Type B pancreatic cell (in vitro differentiated cells): ENCODE measurements at regions not wholly inside any gene's neighbourhood (a gene's known extent, or its start where the extent isn't known, plus 50 kb on each side); places are given as distances from the start of the nearest gene placed in this dataset.

Experiments
- DNase-seq: peaks from one replicate; pipeline ENCODE4 v3.0.0; 2021; ENCODE audit warnings: mixed read lengths; ENCODE audit not compliant: unreplicated experiment; ENCODE audit errors: extremely low spot score
- H3K27ac Mint-ChIP-seq: 2 replicates; pipeline ENCODE4 v1.8.0; 2021; ENCODE audit warnings: mild to moderate bottlenecking, mixed read lengths
- H3K27me3 Mint-ChIP-seq: 2 replicates; pipeline ENCODE4 v1.8.0; 2021; ENCODE audit warnings: mixed read lengths
- H3K36me3 Mint-ChIP-seq: 2 replicates; pipeline ENCODE4 v1.8.0; 2021; ENCODE audit warnings: mixed read lengths
- H3K4me1 Mint-ChIP-seq: one replicate; pipeline ENCODE4 v1.8.0; 2021; ENCODE audit warnings: mixed read lengths; ENCODE audit not compliant: unreplicated experiment
- H3K4me3 Mint-ChIP-seq: 2 replicates; pipeline ENCODE4 v1.8.0; 2021; ENCODE audit warnings: mild to moderate bottlenecking, mixed read lengths
- H3K9me3 Mint-ChIP-seq: 2 replicates; pipeline ENCODE4 v1.8.0; 2021; ENCODE audit warnings: mixed read lengths
- CTCF ChIP-seq: fragments of 200-600 bp; sonication (generic); conservative IDR thresholded peaks from 2 replicates; pipeline ENCODE4 v1.5.0; 2021; ENCODE audit warnings: antibody characterized with exemption, mild to moderate bottlenecking

GRCh38 chr16:59899940-59900339, 1165.8 kb upstream of the GOT2 start:
- H3K36me3 Mint-ChIP-seq = no peaks in the 10 kb centered on the region
- no peaks in the 10 kb centered on the region for H3K9me3 Mint-ChIP-seq
- H3K27me3 Mint-ChIP-seq = peaks cover 8% of the 10 kb centered on the region
- DNase-seq = no peak
- no peak for TF ChIP-seq CTCF
- no peaks in the 10 kb centered on the region for H3K4me1 Mint-ChIP-seq
- H3K4me3 Mint-ChIP-seq = no peak overlapping the region
- H3K27ac Mint-ChIP-seq = no peak overlapping the region

- peaks cover 10% of the 10 kb centered on the region for H3K27me3 Mint-ChIP-seq
- H3K9me3 Mint-ChIP-seq = peaks cover 4% of the 10 kb centered on the region
- H3K27ac Mint-ChIP-seq = no peak overlapping the region
- H3K36me3 Mint-ChIP-seq = no peaks in the 10 kb centered on the region
- no peak overlapping the region for H3K4me3 Mint-ChIP-seq
- no peak for TF ChIP-seq CTCF
- H3K4me1 Mint-ChIP-seq = no peaks in the 10 kb centered on the region
- DNase-seq = no peak
Measured at GRCh38 chr16:59892376-59892775, 1158.3 kb upstream of the GOT2 start.

- Mint-ChIP-seq H3K36me3 (no peaks in the 10 kb centered on the region), H3K9me3 (peaks cover 4% of the 10 kb centered on the region), H3K27ac (no peak overlapping the region)
Measured at GRCh38 chr16:59887856-59888255, 1153.7 kb upstream of the GOT2 start.

GRCh38 chr16:59886021-59886420, 1151.9 kb upstream of the GOT2 start:
- Mint-ChIP-seq H3K27ac (no peak overlapping the region), H3K36me3 (no peaks in the 10 kb centered on the region), H3K9me3 (peaks cover 4% of the 10 kb centered on the region), H3K4me3 (no peak overlapping the region), H3K27me3 (peaks cover 32% of the 10 kb centered on the region), H3K4me1 (peaks cover 10% of the 10 kb centered on the region)
- no peak for TF ChIP-seq CTCF
- no peak for DNase-seq

More at GRCh38 chr16:59887856-59888255, 1153.7 kb upstream of the GOT2 start:
- H3K4me3 Mint-ChIP-seq = no peak overlapping the region
- H3K27me3 Mint-ChIP-seq = peaks cover 19% of the 10 kb centered on the region
- H3K4me1 Mint-ChIP-seq = peaks cover 10% of the 10 kb centered on the region
- TF ChIP-seq CTCF = no peak
- no peak for DNase-seq

GRCh38 chr16:59881376-59881775, 1147.3 kb upstream of the GOT2 start:
- Mint-ChIP-seq H3K4me3 (no peak overlapping the region), H3K4me1 (peaks cover 9% of the 10 kb centered on the region), H3K9me3 (no peaks in the 10 kb centered on the region), H3K27me3 (peaks cover 22% of the 10 kb centered on the region), H3K36me3 (no peaks in the 10 kb centered on the region), H3K27ac (no peak overlapping the region)
- TF ChIP-seq CTCF = no peak
- DNase-seq = no peak

- no peak for DNase-seq
- TF ChIP-seq CTCF = no peak
- Mint-ChIP-seq H3K4me3 (no peak overlapping the region), H3K9me3 (no peaks in the 10 kb centered on the region), H3K4me1 (peaks cover 4% of the 10 kb centered on the region), H3K27me3 (peaks cover 20% of the 10 kb centered on the region), H3K27ac (no peak overlapping the region), H3K36me3 (no peaks in the 10 kb centered on the region)
Measured at GRCh38 chr16:59880611-59881010, 1146.5 kb upstream of the GOT2 start.
